ENCODE measurements at regions not wholly inside any gene's neighbourhood (a gene's known extent, or its start where the extent isn't known, plus 50 kb on each side); places are given as distances from the start of the nearest gene placed in this dataset.

GRCh38 chr9:99557816-99558215 is 263.9 kb upstream of the NR4A3 start:
- H3K36me3 Mint-ChIP-seq (ENCODE audit: low read depth), result no peaks in the 10 kb centered on the region
- H3K27ac Mint-ChIP-seq (ENCODE audit: unreplicated experiment), result no peak overlapping the region
- TF ChIP-seq CTCF (IDR thresholded peaks at IDR 0.05), result no peak
- no peaks in the 10 kb centered on the region for H3K4me1 Mint-ChIP-seq (ENCODE audit: low read depth)
- H3K4me3 Mint-ChIP-seq (ENCODE audit: unreplicated experiment), result no peak overlapping the region
- H3K9me3 Mint-ChIP-seq (ENCODE audit: low read depth), result peaks cover 7% of the 10 kb centered on the region
- no peak for DNase-seq (ENCODE audit: low spot score)
- H3K27me3 Mint-ChIP-seq (ENCODE audit: low read depth), result no peaks in the 10 kb centered on the region

- peaks cover 7% of the 10 kb centered on the region for H3K9me3 Mint-ChIP-seq (ENCODE audit: low read depth)
- TF ChIP-seq CTCF (IDR thresholded peaks at IDR 0.05), result no peak
- no peaks in the 10 kb centered on the region for H3K27me3 Mint-ChIP-seq (ENCODE audit: low read depth)
- no peaks in the 10 kb centered on the region for H3K4me1 Mint-ChIP-seq (ENCODE audit: low read depth)
- no peak overlapping the region for H3K4me3 Mint-ChIP-seq (ENCODE audit: unreplicated experiment)
- H3K27ac Mint-ChIP-seq (ENCODE audit: unreplicated experiment), result no peak overlapping the region
- no peaks in the 10 kb centered on the region for H3K36me3 Mint-ChIP-seq (ENCODE audit: low read depth)
- no peak for DNase-seq (ENCODE audit: low spot score)
Measured at GRCh38 chr9:99559776-99560175, 261.9 kb upstream of the NR4A3 start.

GRCh38 chr9:99560561-99560960 is 261.1 kb upstream of the NR4A3 start:
- no peak for TF ChIP-seq CTCF (IDR thresholded peaks at IDR 0.05)
- Mint-ChIP-seq H3K27me3 (ENCODE audit: low read depth) (no peaks in the 10 kb centered on the region), H3K4me3 (ENCODE audit: unreplicated experiment) (no peak overlapping the region), H3K27ac (ENCODE audit: unreplicated experiment) (no peak overlapping the region), H3K9me3 (ENCODE audit: low read depth) (peaks cover 7% of the 10 kb centered on the region), H3K36me3 (ENCODE audit: low read depth) (no peaks in the 10 kb centered on the region), H3K4me1 (ENCODE audit: low read depth) (no peaks in the 10 kb centered on the region)
- no peak for DNase-seq (ENCODE audit: low spot score)

- Mint-ChIP-seq H3K4me3 (ENCODE audit: unreplicated experiment) (no peak overlapping the region), H3K27me3 (ENCODE audit: low read depth) (peaks cover 1% of the 10 kb centered on the region), H3K36me3 (ENCODE audit: low read depth) (no peaks in the 10 kb centered on the region), H3K27ac (ENCODE audit: unreplicated experiment) (no peak overlapping the region), H3K9me3 (ENCODE audit: low read depth) (peaks cover 7% of the 10 kb centered on the region), H3K4me1 (ENCODE audit: low read depth) (no peaks in the 10 kb centered on the region)
- no peak for DNase-seq (ENCODE audit: low spot score)
- TF ChIP-seq CTCF (IDR thresholded peaks at IDR 0.05), result no peak
Measured at GRCh38 chr9:99561509-99561917, 260.2 kb upstream of the NR4A3 start.

- Mint-ChIP-seq H3K4me3 (ENCODE audit: unreplicated experiment) (no peak overlapping the region), H3K27ac (ENCODE audit: unreplicated experiment) (no peak overlapping the region), H3K27me3 (ENCODE audit: low read depth) (peaks cover 4% of the 10 kb centered on the region), H3K4me1 (ENCODE audit: low read depth) (no peaks in the 10 kb centered on the region), H3K36me3 (ENCODE audit: low read depth) (no peaks in the 10 kb centered on the region), H3K9me3 (ENCODE audit: low read depth) (peaks cover 7% of the 10 kb centered on the region)
- no peak for TF ChIP-seq CTCF (IDR thresholded peaks at IDR 0.05)
- DNase-seq (ENCODE audit: low spot score), result no peak
Measured at GRCh38 chr9:99561961-99562565, 259.6 kb upstream of the NR4A3 start.

All from chondrocyte (in vitro differentiated cells).